OCI-LY7 (cell line): ENCODE measurements at regions not wholly inside any gene's neighbourhood (a gene's known extent, or its start where the extent isn't known, plus 50 kb on each side); places are given as distances from the start of the nearest gene placed in this dataset.

ENCODE experiments used
- EZH2phosphoT487 ChIP-seq: fragments of 200-600 bp; sonication (generic); IDR thresholded peaks from 2 replicates; pipeline ENCODE4 v1.6.1; 2018; ENCODE audit warnings: low read depth, borderline replicate concordance, mild to moderate bottlenecking, mixed run types, antibody characterized with exemption, low read length, moderate library complexity, mixed read lengths
- TF ChIP-seq, protein P1 (sequence below): fragments of 200-600 bp; sonication (generic); conservative IDR thresholded peaks from 2 replicates; pipeline ENCODE4 v1.5.1; 2014; ENCODE audit warnings: mild to moderate bottlenecking, antibody characterized with exemption, low read length, moderate library complexity, mixed read lengths

DNA sequence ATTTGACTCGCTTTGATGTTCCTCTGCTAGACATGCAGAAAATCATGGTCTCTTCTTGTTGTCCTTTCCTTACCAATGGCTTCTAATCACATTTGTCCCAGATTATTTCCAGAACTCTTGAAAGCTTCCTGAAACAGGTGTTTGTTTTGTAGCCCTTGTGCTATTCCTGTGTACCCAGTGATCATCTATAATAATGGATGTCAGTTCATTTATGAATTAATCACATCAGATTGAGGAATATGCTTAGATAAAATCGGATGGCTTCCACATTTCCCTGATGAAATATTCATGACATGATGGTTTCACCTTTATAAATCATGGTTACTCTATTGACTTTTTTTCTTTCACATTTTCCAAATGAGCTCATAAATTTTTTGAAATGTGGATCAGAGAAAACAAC, 359.0 kb upstream of the DMAC1 start:
- TF ChIP-seq, protein P1, sequence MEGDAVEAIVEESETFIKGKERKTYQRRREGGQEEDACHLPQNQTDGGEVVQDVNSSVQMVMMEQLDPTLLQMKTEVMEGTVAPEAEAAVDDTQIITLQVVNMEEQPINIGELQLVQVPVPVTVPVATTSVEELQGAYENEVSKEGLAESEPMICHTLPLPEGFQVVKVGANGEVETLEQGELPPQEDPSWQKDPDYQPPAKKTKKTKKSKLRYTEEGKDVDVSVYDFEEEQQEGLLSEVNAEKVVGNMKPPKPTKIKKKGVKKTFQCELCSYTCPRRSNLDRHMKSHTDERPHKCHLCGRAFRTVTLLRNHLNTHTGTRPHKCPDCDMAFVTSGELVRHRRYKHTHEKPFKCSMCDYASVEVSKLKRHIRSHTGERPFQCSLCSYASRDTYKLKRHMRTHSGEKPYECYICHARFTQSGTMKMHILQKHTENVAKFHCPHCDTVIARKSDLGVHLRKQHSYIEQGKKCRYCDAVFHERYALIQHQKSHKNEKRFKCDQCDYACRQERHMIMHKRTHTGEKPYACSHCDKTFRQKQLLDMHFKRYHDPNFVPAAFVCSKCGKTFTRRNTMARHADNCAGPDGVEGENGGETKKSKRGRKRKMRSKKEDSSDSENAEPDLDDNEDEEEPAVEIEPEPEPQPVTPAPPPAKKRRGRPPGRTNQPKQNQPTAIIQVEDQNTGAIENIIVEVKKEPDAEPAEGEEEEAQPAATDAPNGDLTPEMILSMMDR = no peak
- no peak for TF ChIP-seq EZH2phosphoT487
